ENCODE measurements at regions not wholly inside any gene's neighbourhood (a gene's known extent, or its start where the extent isn't known, plus 50 kb on each side); places are given as distances from the start of the nearest gene placed in this dataset.

DNA sequence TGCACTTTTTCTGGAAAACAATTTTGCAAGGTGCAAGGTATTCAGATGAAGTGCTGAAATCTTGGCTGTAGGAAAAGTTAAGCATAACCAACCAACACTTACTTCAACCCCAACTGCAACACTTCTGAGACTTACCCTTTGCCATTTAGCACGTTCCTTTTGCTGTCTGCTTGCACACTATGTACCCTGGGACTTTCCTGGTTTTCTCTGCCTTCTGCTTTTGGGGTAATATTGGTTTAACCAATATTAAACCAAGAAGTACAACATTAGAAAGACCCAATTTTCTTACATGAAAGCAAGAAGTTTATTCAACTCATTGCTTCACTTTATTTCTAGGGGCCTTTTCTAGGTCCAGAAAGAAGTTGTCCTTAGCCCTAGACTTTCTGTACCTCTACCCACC lies 193.0 kb downstream of the HLX start:
- DNase-seq: no peak

GRCh38 chr1:221074332-221074731 lies 195.1 kb downstream of the HLX start:
- no peak for DNase-seq

- DNase-seq: no peak
These were observed 196.7 kb downstream of the HLX start for GRCh38 chr1:221075911-221076310.

DNA sequence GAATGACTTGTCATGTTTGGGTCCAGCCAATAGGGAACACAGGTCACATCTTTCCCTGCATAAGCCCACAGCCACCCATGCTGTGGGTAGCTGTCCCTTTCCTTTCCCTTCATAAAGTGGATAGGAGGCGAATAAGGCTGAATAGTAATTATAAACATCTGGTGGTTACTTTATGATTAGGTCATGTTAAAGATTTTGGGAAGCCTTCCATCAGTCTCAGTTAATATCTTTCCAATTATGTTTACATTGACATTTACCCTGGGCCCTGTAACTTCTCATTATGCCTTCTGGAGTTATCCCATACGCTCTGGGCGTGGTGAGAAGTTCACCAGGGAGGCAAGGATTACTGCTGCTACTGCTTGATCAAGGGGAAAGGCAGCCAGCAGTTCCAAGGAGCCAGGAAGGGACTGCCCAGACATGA lies 197.2 kb downstream of the HLX start:
- DNase-seq: no peak

DNA sequence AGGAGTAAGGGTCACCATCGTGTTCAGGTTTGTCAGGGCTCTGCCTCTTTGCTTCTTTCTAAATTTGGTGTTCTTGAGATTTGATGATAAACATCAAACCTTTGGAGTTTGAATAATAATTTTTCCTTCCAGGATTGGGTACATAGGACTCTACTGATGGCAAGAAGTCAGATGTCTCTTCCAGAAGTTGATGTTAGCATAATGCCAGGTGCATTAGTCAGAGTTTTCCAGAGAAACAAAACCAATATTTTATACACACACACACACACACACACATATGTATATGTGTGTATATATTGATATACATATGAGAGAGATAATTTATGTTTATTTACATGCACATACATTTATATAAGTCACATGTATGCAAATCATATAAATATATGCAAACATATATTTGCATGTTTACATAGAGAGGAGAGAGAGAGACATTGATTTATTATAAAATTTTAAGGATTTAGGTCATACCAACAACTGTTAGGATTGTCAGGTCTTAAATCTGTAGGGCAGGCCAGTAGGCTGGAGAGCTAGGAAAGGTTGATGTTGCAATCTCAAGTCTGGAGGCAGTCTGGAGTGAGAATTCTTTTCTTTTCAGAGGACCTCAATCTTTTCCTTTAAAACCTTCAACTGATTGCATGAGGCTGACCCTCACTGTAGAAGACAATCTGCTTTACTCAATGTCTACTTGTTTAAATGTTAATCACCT lies 199.2 kb downstream of the HLX start:
- DNase-seq: no peak

- DNase-seq: no peak
These were observed 204.7 kb downstream of the HLX start for GRCh38 chr1:221083902-221084301.

DNA sequence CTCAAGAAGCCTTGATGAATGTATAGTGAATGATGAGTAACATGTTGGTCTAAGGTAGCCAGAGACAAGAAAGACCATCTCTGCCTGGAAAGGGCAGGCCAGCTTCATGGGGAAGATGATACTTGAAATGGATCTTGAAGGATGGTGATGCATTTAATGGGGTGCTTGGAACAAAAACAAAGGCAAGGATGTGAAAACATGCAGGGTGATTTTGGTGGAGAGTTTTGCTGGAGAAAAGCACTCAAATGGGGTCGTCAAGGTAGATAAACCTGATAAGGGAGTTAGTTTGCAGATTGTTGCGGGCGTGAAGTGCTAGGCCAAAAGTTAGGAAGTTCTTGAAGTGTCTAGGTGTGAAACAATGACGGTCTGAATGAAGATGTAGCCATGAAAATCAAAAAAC lies 205.4 kb downstream of the HLX start:
- no peak for DNase-seq

DNA sequence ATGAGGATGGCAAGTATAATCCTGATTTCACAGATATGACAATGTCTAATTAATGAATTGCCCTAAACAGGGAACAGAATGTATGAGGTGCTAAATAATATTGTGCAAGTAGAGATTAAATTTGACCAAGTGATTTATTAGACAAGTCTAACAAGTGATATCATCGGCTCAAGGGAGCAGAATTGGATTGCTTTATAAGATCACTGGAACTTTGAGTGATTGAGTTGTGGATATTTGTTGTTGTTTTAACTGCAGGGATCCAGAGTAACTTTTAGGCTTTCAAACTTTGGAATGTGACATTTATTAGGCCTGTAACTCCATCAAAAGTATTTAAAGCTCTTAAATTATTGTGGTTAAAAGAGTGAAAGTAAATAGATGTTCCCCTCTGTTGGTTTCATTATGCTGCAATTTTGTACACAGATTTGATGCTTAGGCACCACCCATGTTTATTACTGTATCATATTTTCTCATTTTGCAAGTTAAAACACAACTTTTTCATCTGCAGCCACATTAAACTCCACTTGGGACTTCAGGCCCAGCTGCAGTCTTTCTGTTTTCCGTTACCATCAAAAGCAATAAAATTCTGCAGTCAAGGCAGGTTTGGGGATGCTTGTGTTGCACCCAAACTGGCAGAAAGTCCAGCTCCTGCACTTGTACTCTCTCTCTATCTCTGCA lies 206.6 kb downstream of the HLX start:
- DNase-seq: no peak

DNA sequence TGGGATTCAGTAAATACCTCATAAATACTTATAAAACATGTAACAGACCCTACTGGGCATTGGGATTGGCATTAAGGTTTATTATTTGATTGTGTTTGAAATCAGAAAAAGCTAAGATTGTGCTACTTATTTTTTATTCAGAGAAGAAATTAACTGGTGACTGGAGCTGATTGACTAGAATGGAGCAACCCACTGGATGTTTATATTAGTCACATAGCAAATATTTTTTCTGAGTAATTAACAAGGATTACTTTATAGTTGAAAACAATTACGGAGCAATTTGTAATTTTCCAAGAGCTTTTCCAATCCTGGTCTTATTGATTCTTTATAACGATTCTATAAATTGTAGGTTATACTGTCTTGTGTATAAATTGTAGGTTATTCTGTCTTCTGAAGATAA lies 208.7 kb downstream of the HLX start:
- DNase-seq: no peak

DNA sequence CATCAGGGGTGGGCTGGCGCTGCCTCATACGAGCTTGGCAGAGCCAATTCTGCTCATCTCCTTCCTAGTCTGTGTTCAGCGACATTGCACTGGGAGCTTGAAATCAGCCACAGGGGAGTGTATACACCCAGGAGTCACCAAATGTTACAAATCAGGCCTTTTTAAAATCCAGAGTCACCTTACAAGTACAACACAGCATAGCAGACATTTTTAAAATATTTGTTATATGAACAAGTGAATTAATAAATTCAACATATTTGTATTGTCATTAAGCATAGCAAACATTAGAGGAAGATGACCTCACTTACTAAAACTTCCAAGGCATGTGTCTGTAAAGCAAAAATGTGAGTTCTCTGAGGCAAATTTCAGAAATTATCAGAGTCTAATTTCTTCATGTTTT lies 210.0 kb downstream of the HLX start:
- no peak for DNase-seq

GRCh38 chr1:221089803-221090202 lies 210.6 kb downstream of the HLX start:
- DNase-seq: no peak

DNA sequence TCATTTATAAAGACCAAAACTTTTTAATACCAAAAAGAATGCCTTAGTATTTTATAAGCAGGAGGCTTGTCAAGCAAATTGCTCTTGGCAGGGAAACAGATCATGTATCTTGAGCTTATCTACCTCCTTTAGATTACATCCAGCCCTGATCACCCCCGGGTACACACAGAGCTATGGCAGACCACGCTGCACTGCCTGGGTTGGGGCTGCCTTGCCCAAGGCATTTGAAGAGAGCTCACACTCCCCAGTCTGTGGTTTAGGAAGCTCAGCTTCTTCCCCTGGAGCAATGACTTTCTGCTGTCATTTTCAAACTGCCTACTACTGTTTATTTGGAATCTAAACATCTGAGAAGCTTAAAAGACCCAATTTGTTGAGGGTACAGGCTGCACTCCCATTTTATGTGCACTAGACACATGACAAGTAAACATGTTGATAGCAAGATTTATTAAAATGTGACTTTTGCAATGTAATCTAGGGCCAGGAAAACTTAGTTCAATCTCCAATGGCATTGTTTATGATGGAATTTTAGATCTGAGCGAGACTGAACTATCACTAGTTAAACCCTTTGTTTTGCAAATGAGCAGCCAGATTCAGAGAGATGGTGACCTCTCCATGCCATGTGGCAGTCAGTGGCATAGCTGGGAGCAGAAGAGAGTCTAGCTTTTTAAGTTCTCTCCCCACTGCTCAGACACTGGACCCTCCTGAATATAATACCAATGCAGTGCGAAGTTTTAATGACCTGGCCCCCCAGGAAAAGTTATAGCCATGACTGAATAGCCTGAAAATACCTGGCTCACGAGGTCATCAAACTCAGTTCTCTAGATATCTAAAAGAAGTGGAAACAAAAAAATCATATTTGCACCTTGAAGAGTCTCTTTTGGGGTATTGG lies 214.9 kb downstream of the HLX start:
- no peak for DNase-seq

DNA sequence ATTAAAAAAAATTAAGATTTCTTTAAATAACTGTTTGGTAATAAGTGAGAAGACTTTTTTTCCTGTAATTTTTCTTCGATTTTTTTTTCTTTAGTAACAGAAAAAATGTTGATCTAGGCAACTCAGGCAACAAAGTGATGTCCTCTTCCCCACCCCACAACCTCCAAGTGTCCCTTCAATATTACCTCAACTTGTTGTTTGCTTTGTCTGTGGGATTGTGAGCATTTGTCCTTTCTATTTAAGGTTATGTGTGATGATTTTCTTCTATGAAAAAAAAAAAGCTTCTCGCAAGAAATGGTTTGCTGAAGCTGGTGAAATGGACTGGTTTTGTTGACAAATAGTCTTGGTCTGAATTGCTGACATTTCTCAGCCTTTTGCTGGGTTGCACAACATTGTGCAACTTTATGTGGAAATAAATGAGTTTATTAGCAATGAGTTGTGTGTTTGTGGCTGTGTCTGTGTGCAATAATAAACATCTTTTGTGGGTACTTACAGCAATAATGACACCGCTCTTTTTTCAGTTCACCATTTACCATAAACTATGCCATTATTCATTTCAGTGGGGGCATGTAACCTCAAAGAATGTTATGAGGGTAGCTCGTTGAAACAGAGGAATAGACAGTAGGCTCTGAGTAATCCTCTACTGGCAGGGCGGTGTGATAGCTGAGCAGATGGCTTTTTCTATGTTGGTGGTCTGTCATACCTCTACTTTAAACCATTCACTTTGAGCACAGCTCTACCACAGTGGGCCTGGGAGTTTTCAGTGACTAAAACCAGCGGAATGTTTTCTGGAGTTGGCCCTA lies 218.4 kb downstream of the HLX start:
- no peak for DNase-seq

- DNase-seq: no peak
These were observed 219.5 kb downstream of the HLX start for GRCh38 chr1:221098471-221099405.

DNA sequence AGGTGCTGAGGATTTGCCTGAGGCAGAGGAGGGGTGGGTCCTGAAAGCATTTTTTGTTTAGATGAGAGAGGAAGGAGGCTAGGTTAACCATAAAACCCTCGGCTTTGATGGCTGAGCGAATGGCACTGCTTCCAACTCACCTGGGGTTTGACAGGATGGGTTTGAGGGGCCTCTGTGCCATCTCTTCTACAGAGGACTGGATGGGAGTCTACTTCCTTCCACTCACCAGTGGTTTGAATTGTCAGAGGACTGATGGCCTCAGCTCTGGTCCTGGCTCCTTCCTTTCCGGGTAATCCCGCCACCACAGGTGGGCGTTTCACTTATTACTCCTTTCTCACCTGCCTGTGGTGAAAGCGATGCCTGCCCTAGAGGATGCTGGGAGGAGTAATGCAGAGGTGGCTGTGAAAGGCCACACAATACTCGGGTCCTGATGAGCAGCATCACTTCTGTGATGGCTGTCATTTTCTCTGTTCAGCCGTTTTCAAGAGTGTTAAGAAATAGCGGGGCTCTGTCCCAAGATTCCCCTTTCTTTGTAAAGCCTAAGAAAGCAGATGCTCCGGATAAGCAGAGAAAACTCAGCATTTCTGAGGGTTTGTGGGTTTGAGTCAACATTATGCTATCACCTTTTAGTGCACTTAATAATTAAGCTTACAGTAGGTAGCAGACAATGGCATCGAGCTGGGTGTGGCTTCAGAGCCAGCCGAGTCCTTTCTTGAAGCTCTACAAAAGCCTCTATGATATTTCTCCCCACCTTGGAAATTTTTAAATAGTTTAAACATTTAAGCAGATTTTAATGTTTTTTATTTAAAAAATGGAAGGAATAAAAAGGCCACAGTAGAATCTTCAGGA lies 220.7 kb downstream of the HLX start:
- no peak for DNase-seq

GRCh38 chr1:221100611-221101010 lies 221.4 kb downstream of the HLX start:
- DNase-seq: no peak

GRCh38 chr1:221101807-221102605 lies 222.8 kb downstream of the HLX start:
- peak in 1 of 2 experiments; percentile 12 for DNase-seq

DNA sequence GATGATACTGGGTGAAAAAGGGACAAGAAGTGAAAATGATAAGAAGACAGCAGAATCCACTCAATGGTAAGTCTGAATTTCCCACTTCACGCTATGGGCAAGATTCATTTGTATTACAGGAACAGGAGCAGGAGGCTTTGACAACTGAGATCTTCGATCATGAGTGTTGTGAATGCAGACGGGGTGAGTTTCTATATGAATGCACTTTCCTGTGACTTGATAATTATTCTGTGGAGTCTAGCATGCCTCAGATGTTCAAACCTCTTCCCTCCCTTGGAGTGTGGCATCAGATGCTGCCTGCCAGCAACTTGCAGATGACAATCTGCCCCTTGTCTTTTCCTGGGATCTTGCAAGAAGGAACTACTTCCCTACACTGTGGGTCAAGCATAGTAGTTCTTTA lies 225.4 kb downstream of the HLX start:
- DNase-seq: no peak

DNA sequence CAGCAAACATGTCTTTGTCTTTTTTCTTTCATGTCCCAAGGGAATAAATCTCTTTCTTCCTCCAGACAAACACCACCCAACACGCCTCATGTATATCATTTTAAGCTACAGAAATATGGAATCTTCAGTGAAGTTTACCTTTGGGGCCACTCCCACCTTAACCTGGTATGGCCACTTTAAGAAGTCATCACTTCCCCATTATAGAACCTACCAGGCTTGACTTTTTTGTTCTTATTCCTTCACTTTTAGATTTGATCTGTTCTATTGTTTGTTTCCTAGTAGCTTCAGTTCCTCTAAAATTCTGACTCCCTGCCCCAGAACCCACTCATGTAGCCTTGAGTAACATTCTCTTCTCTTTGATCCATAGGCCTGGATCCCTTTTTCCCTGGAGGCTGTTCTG lies 226.3 kb downstream of the HLX start:
- DNase-seq: no peak

- no peak for DNase-seq
These were observed 227.4 kb downstream of the HLX start for GRCh38 chr1:221106616-221107015.
